ENCODE measurements at regions not wholly inside any gene's neighbourhood (a gene's known extent, or its start where the extent isn't known, plus 50 kb on each side); places are given as distances from the start of the nearest gene placed in this dataset.

DNA sequence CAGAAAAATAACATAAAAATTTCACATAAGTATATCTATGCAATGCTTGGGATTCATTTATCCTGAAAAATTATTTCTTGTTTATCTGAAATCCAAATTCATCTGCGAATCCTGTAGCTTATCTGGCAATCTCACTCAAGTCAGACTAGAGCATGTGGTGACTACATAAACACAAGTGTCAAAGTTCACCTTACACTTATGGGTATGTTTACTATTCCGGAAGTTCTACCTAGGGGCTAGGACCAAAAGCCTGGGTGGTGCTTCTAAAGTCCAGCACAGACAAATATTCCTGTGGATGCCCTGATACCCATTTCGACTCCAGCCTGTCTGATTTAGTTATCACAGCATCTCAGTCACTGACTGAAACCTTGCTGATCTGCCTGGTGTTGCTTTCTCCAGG, 364.0 kb downstream of the METTL4 start:
- no peak overlapping the region for H3K9ac ChIP-seq (ENCODE audit: low read length)
- H3K4me1 Mint-ChIP-seq (ENCODE audit: low read depth, unreplicated experiment): no peaks in the 10 kb centered on the region
- no peak for FAIRE-seq

GRCh38 chr18:2212598-2213205, 358.6 kb downstream of the METTL4 start:
- H3K27me3 Mint-ChIP-seq (ENCODE audit: low read depth, unreplicated experiment): no peaks in the 10 kb centered on the region
- no peak overlapping the region for H3K4me3 Mint-ChIP-seq (ENCODE audit: unreplicated experiment)
- FAIRE-seq (peak; percentile 5), DNase-seq (ENCODE audit: low read depth) (no peak)
- H3K9me3 Mint-ChIP-seq (ENCODE audit: unreplicated experiment): peaks cover 5% of the 10 kb centered on the region
- Histone ChIP-seq H3K36me3 (ENCODE audit: insufficient read depth, low read length) (no peaks in the 10 kb centered on the region), H3K9ac (ENCODE audit: low read length) (no peak overlapping the region), H3K9me3 (ENCODE audit: insufficient read depth, low read depth, low read length) (no peaks in the 10 kb centered on the region), H2AFZ (ENCODE audit: low read depth, low read length) (no peak overlapping the region), H3K27me3 (ENCODE audit: insufficient read depth, low read length) (no peaks in the 10 kb centered on the region), H3K4me3 (ENCODE audit: insufficient read depth, low read depth, low read length) (no peak overlapping the region), H3K79me2 (ENCODE audit: insufficient read depth, low read length) (no peaks in the 10 kb centered on the region), H3K4me1 (ENCODE audit: insufficient read depth, low read length) (no peaks in the 10 kb centered on the region), H4K20me1 (ENCODE audit: insufficient read depth, low read length) (no peaks in the 10 kb centered on the region), H3K27ac (ENCODE audit: low read depth, low read length) (no peak overlapping the region), H3K4me2 (ENCODE audit: low read length) (no peak overlapping the region)
- no peak overlapping the region for H3K27ac Mint-ChIP-seq (ENCODE audit: unreplicated experiment)
- H3K36me3 Mint-ChIP-seq (ENCODE audit: low read depth, unreplicated experiment): no peaks in the 10 kb centered on the region
- H3K4me1 Mint-ChIP-seq (ENCODE audit: low read depth, unreplicated experiment): no peaks in the 10 kb centered on the region
- TF ChIP-seq EZH2 (IDR thresholded peaks at IDR 0.05; ENCODE audit: insufficient read depth, low read length) (no peak), CTCF (IDR thresholded peaks at IDR 0.05; ENCODE audit: insufficient read depth, low read depth, low read length) (no peak)

More for the DNA sequence above, 364.0 kb downstream of the METTL4 start:
- no peak for TF ChIP-seq EZH2 (IDR thresholded peaks at IDR 0.05; ENCODE audit: insufficient read depth, low read length)
- TF ChIP-seq CTCF (IDR thresholded peaks at IDR 0.05; ENCODE audit: insufficient read depth, low read depth, low read length): no peak
- Mint-ChIP-seq H3K27me3 (ENCODE audit: low read depth, unreplicated experiment) (no peaks in the 10 kb centered on the region), H3K9me3 (ENCODE audit: unreplicated experiment) (peaks cover 2% of the 10 kb centered on the region), H3K27ac (ENCODE audit: unreplicated experiment) (no peak overlapping the region), H3K4me3 (ENCODE audit: unreplicated experiment) (no peak overlapping the region), H3K36me3 (ENCODE audit: low read depth, unreplicated experiment) (no peaks in the 10 kb centered on the region)
- Histone ChIP-seq H2AFZ (ENCODE audit: low read depth, low read length) (no peak overlapping the region), H3K36me3 (ENCODE audit: insufficient read depth, low read length) (no peaks in the 10 kb centered on the region), H3K4me1 (ENCODE audit: insufficient read depth, low read length) (no peaks in the 10 kb centered on the region), H3K79me2 (ENCODE audit: insufficient read depth, low read length) (no peaks in the 10 kb centered on the region), H3K4me3 (ENCODE audit: insufficient read depth, low read depth, low read length) (no peak overlapping the region), H3K27ac (ENCODE audit: low read depth, low read length) (no peak overlapping the region), H3K4me2 (ENCODE audit: low read length) (no peak overlapping the region), H4K20me1 (ENCODE audit: insufficient read depth, low read length) (no peaks in the 10 kb centered on the region), H3K9me3 (ENCODE audit: insufficient read depth, low read depth, low read length) (no peaks in the 10 kb centered on the region), H3K27me3 (ENCODE audit: insufficient read depth, low read length) (no peaks in the 10 kb centered on the region)
- no peak for DNase-seq (ENCODE audit: low read depth)

DNA sequence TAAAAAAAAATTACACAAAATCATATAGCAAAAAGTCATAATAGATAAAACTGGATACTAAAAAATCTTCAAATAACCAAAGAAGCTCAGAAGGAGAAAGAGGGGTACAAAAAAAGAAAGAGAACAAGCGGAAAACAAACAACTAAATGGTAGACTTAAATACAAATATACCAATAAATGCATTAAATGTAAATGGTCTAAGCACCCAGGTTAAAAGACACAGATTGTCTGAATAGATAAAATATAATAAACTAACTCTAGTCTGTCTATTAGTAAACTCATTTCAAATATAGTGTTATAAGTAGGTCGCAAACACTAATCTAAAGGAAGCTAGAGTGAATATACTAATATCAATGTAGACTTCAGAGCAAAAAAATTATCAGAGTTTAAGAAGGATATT, 357.4 kb downstream of the METTL4 start:
- H3K36me3 ChIP-seq (ENCODE audit: insufficient read depth, low read length): no peaks in the 10 kb centered on the region
- H3K4me1 ChIP-seq (ENCODE audit: insufficient read depth, low read length): no peaks in the 10 kb centered on the region
- H3K4me3 ChIP-seq (ENCODE audit: insufficient read depth, low read depth, low read length): no peak overlapping the region
- no peak overlapping the region for H2AFZ ChIP-seq (ENCODE audit: low read depth, low read length)
- FAIRE-seq (no peak), DNase-seq (ENCODE audit: low read depth) (no peak)
- H3K27ac ChIP-seq (ENCODE audit: low read depth, low read length): no peak overlapping the region
- no peaks in the 10 kb centered on the region for H3K27me3 ChIP-seq (ENCODE audit: insufficient read depth, low read length)
- H3K9ac ChIP-seq (ENCODE audit: low read length): no peak overlapping the region
- Mint-ChIP-seq H3K36me3 (ENCODE audit: low read depth, unreplicated experiment) (no peaks in the 10 kb centered on the region), H3K27me3 (ENCODE audit: low read depth, unreplicated experiment) (no peaks in the 10 kb centered on the region), H3K4me1 (ENCODE audit: low read depth, unreplicated experiment) (no peaks in the 10 kb centered on the region), H3K27ac (ENCODE audit: unreplicated experiment) (no peak overlapping the region), H3K4me3 (ENCODE audit: unreplicated experiment) (no peak overlapping the region), H3K9me3 (ENCODE audit: unreplicated experiment) (peaks cover 5% of the 10 kb centered on the region)
- no peak for TF ChIP-seq CTCF (IDR thresholded peaks at IDR 0.05; ENCODE audit: insufficient read depth, low read depth, low read length)
- TF ChIP-seq EZH2 (IDR thresholded peaks at IDR 0.05; ENCODE audit: insufficient read depth, low read length): no peak
- no peaks in the 10 kb centered on the region for H3K9me3 ChIP-seq (ENCODE audit: insufficient read depth, low read depth, low read length)
- no peak overlapping the region for H3K4me2 ChIP-seq (ENCODE audit: low read length)
- H4K20me1 ChIP-seq (ENCODE audit: insufficient read depth, low read length): no peaks in the 10 kb centered on the region
- H3K79me2 ChIP-seq (ENCODE audit: insufficient read depth, low read length): no peaks in the 10 kb centered on the region

Data from astrocyte (in vitro differentiated cells and primary cell).